ENCODE measurements at regions not wholly inside any gene's neighbourhood (a gene's known extent, or its start where the extent isn't known, plus 50 kb on each side); places are given as distances from the start of the nearest gene placed in this dataset.

GRCh38 chr5:115458416-115458815 is 86.2 kb downstream of the FEM1C start:
- peak overlapping the region in 2 of 3 donors; percentile 56 to 87 for H3K27ac ChIP-seq (ENCODE audit: low read depth in 1 of 3, low read length in 2 of 3)
- FAIRE-seq: no peak
- no peak overlapping the region for H3K4me3 ChIP-seq (ENCODE audit: low read depth in 1 of 3, low read length in 3 of 3)
- H3K4me1 ChIP-seq (ENCODE audit: control insufficient read depth in 3 of 3, insufficient read depth in 2 of 3, low read depth in 1 of 3, low read length in 2 of 3): peaks cover 18 to 49% (median 19%) of the 10 kb centered on the region in 3 donors
- H3K36me3 ChIP-seq (ENCODE audit: control insufficient read depth in 3 of 3, insufficient read depth in 2 of 3, low read depth in 1 of 3, low read length in 3 of 3): no peaks in the 10 kb centered on the region
- H3K9me3 ChIP-seq (ENCODE audit: control insufficient read depth in 2 of 2, insufficient read depth in 1 of 2, low read depth in 1 of 2, low read length in 1 of 2): no peaks in the 10 kb centered on the region
- WGBS, 3 donors: 41 to 89% (median 61%) methylated on average over 1 of the region's 1 CpG
- DNase-seq: no peak
- no peaks in the 10 kb centered on the region for H3K27me3 ChIP-seq (ENCODE audit: control insufficient read depth in 3 of 3, insufficient read depth in 3 of 3, low read length in 3 of 3)

GRCh38 chr5:115458003-115458409 is 86.6 kb downstream of the FEM1C start:
- Histone ChIP-seq H3K36me3 (ENCODE audit: control insufficient read depth in 3 of 3, insufficient read depth in 2 of 3, low read depth in 1 of 3, low read length in 3 of 3) (no peaks in the 10 kb centered on the region), H3K9me3 (ENCODE audit: control insufficient read depth in 2 of 2, insufficient read depth in 1 of 2, low read depth in 1 of 2, low read length in 1 of 2) (no peaks in the 10 kb centered on the region), H3K4me3 (ENCODE audit: low read depth in 1 of 3, low read length in 3 of 3) (no peak overlapping the region), H3K27me3 (ENCODE audit: control insufficient read depth in 3 of 3, insufficient read depth in 3 of 3, low read length in 3 of 3) (no peaks in the 10 kb centered on the region), H3K27ac (ENCODE audit: low read depth in 1 of 3, low read length in 2 of 3) (peak overlapping the region; percentile 29 to 87 (median 56)), H3K4me1 (ENCODE audit: control insufficient read depth in 3 of 3, insufficient read depth in 2 of 3, low read depth in 1 of 3, low read length in 2 of 3) (peaks cover 18 to 53% (median 20%) of the 10 kb centered on the region in 3 donors)
- no peak for FAIRE-seq
- peak; percentile 54 to 78 for DNase-seq
- 16 to 53% (median 25%) methylated on average over 4 of the region's 4 CpGs for WGBS, 3 donors

- Histone ChIP-seq H3K9me3 (ENCODE audit: control insufficient read depth in 2 of 2, insufficient read depth in 1 of 2, low read depth in 1 of 2, low read length in 1 of 2) (no peaks in the 10 kb centered on the region), H3K27me3 (ENCODE audit: control insufficient read depth in 3 of 3, insufficient read depth in 3 of 3, low read length in 3 of 3) (no peaks in the 10 kb centered on the region), H3K27ac (ENCODE audit: low read depth in 1 of 3, low read length in 2 of 3) (peak overlapping the region in 2 of 3 donors; percentile 56 to 87), H3K36me3 (ENCODE audit: control insufficient read depth in 3 of 3, insufficient read depth in 2 of 3, low read depth in 1 of 3, low read length in 3 of 3) (no peaks in the 10 kb centered on the region), H3K4me1 (ENCODE audit: control insufficient read depth in 3 of 3, insufficient read depth in 2 of 3, low read depth in 1 of 3, low read length in 2 of 3) (peaks cover 18 to 57% (median 22%) of the 10 kb centered on the region in 3 donors), H3K4me3 (ENCODE audit: low read depth in 1 of 3, low read length in 3 of 3) (no peak overlapping the region)
- 18 to 56% (median 35%) methylated on average over 6 of the region's 6 CpGs for WGBS, 3 donors
- DNase-seq: peak; percentile 30 to 81
- FAIRE-seq: no peak
Observed at GRCh38 chr5:115457571-115457970, 87.0 kb downstream of the FEM1C start.

- H3K4me1 ChIP-seq (ENCODE audit: control insufficient read depth in 3 of 3, insufficient read depth in 2 of 3, low read depth in 1 of 3, low read length in 2 of 3): peaks cover 18 to 67% (median 26%) of the 10 kb centered on the region in 3 donors
- WGBS, 3 donors: 27 to 65% (median 36%) methylated on average over 7 of the region's 7 CpGs
- H3K36me3 ChIP-seq (ENCODE audit: control insufficient read depth in 3 of 3, insufficient read depth in 2 of 3, low read depth in 1 of 3, low read length in 3 of 3): no peaks in the 10 kb centered on the region
- peak overlapping the region; percentile 8 to 87 (median 65) for H3K27ac ChIP-seq (ENCODE audit: low read depth in 1 of 3, low read length in 2 of 3)
- no peak overlapping the region for H3K4me3 ChIP-seq (ENCODE audit: low read depth in 1 of 3, low read length in 3 of 3)
- FAIRE-seq: no peak
- no peaks in the 10 kb centered on the region for H3K9me3 ChIP-seq (ENCODE audit: control insufficient read depth in 2 of 2, insufficient read depth in 1 of 2, low read depth in 1 of 2, low read length in 1 of 2)
- no peaks in the 10 kb centered on the region for H3K27me3 ChIP-seq (ENCODE audit: control insufficient read depth in 3 of 3, insufficient read depth in 3 of 3, low read length in 3 of 3)
- DNase-seq: peak; percentile 64 to 65
Observed at GRCh38 chr5:115456539-115457040, 88.0 kb downstream of the FEM1C start.

- Histone ChIP-seq H3K4me1 (ENCODE audit: control insufficient read depth in 3 of 3, insufficient read depth in 2 of 3, low read depth in 1 of 3, low read length in 2 of 3) (peaks cover 18 to 72% (median 26%) of the 10 kb centered on the region in 3 donors), H3K4me3 (ENCODE audit: low read depth in 1 of 3, low read length in 3 of 3) (no peak overlapping the region), H3K36me3 (ENCODE audit: control insufficient read depth in 3 of 3, insufficient read depth in 2 of 3, low read depth in 1 of 3, low read length in 3 of 3) (no peaks in the 10 kb centered on the region), H3K9me3 (ENCODE audit: control insufficient read depth in 2 of 2, insufficient read depth in 1 of 2, low read depth in 1 of 2, low read length in 1 of 2) (no peaks in the 10 kb centered on the region), H3K27ac (ENCODE audit: low read depth in 1 of 3, low read length in 2 of 3) (peak overlapping the region; percentile 53 to 87 (median 73)), H3K27me3 (ENCODE audit: control insufficient read depth in 3 of 3, insufficient read depth in 3 of 3, low read length in 3 of 3) (no peaks in the 10 kb centered on the region)
- FAIRE-seq (no peak), DNase-seq (peak; percentile 36 to 37)
- 65 to 78% (median 77%) methylated on average over 4 of the region's 4 CpGs for WGBS, 3 donors
Observed at GRCh38 chr5:115456056-115456455, 88.5 kb downstream of the FEM1C start.

- Histone ChIP-seq H3K36me3 (ENCODE audit: control insufficient read depth in 3 of 3, insufficient read depth in 2 of 3, low read depth in 1 of 3, low read length in 3 of 3) (no peaks in the 10 kb centered on the region), H3K4me1 (ENCODE audit: control insufficient read depth in 3 of 3, insufficient read depth in 2 of 3, low read depth in 1 of 3, low read length in 2 of 3) (peaks cover 14 to 80% (median 28%) of the 10 kb centered on the region in 3 donors), H3K27ac (ENCODE audit: low read depth in 1 of 3, low read length in 2 of 3) (peak overlapping the region; percentile 53 to 87 (median 83)), H3K27me3 (ENCODE audit: control insufficient read depth in 3 of 3, insufficient read depth in 3 of 3, low read length in 3 of 3) (no peaks in the 10 kb centered on the region), H3K4me3 (ENCODE audit: low read depth in 1 of 3, low read length in 3 of 3) (no peak overlapping the region), H3K9me3 (ENCODE audit: control insufficient read depth in 2 of 2, insufficient read depth in 1 of 2, low read depth in 1 of 2, low read length in 1 of 2) (no peaks in the 10 kb centered on the region)
- WGBS, 3 donors: 19 to 61% (median 42%) methylated on average over 6 of the region's 6 CpGs
- no peak for FAIRE-seq
- DNase-seq: peak; percentile 73 to 97
Observed at GRCh38 chr5:115455301-115455707, 89.3 kb downstream of the FEM1C start.

- DNase-seq (peak; percentile 36 to 56), FAIRE-seq (no peak)
- H3K9me3 ChIP-seq (ENCODE audit: control insufficient read depth in 2 of 2, insufficient read depth in 1 of 2, low read depth in 1 of 2, low read length in 1 of 2): no peaks in the 10 kb centered on the region
- H3K36me3 ChIP-seq (ENCODE audit: control insufficient read depth in 3 of 3, insufficient read depth in 2 of 3, low read depth in 1 of 3, low read length in 3 of 3): no peaks in the 10 kb centered on the region
- H3K27ac ChIP-seq (ENCODE audit: low read depth in 1 of 3, low read length in 2 of 3): peak overlapping the region; percentile 10 to 94 (median 77)
- H3K27me3 ChIP-seq (ENCODE audit: control insufficient read depth in 3 of 3, insufficient read depth in 3 of 3, low read length in 3 of 3): no peaks in the 10 kb centered on the region
- WGBS, 3 donors: 15 to 63% (median 22%) methylated on average over 2 of the region's 2 CpGs
- H3K4me1 ChIP-seq (ENCODE audit: control insufficient read depth in 3 of 3, insufficient read depth in 2 of 3, low read depth in 1 of 3, low read length in 2 of 3): peaks cover 12 to 80% (median 24%) of the 10 kb centered on the region in 3 donors
- H3K4me3 ChIP-seq (ENCODE audit: low read depth in 1 of 3, low read length in 3 of 3): no peak overlapping the region
Observed at GRCh38 chr5:115453391-115454095, 91.0 kb downstream of the FEM1C start.

GRCh38 chr5:115452536-115453235 is 91.9 kb downstream of the FEM1C start:
- FAIRE-seq (no peak), DNase-seq (peak; percentile 57 to 70)
- 26 to 63% (median 53%) methylated on average over 2 of the region's 2 CpGs for WGBS, 3 donors
- Histone ChIP-seq H3K27me3 (ENCODE audit: control insufficient read depth in 3 of 3, insufficient read depth in 3 of 3, low read length in 3 of 3) (no peaks in the 10 kb centered on the region), H3K4me3 (ENCODE audit: low read depth in 1 of 3, low read length in 3 of 3) (no peak overlapping the region), H3K9me3 (ENCODE audit: control insufficient read depth in 2 of 2, insufficient read depth in 1 of 2, low read depth in 1 of 2, low read length in 1 of 2) (no peaks in the 10 kb centered on the region), H3K36me3 (ENCODE audit: control insufficient read depth in 3 of 3, insufficient read depth in 2 of 3, low read depth in 1 of 3, low read length in 3 of 3) (no peaks in the 10 kb centered on the region), H3K4me1 (ENCODE audit: control insufficient read depth in 3 of 3, insufficient read depth in 2 of 3, low read depth in 1 of 3, low read length in 2 of 3) (peaks cover 12 to 71% (median 24%) of the 10 kb centered on the region in 3 donors), H3K27ac (ENCODE audit: low read depth in 1 of 3, low read length in 2 of 3) (peak overlapping the region; percentile 10 to 94 (median 77))

All from small intestine (tissue), 7 donors.